Hepatocyte (in vitro differentiated cells): ENCODE measurements at regions not wholly inside any gene's neighbourhood (a gene's known extent, or its start where the extent isn't known, plus 50 kb on each side); places are given as distances from the start of the nearest gene placed in this dataset.

Experiments used
- DNase-seq: peaks from one replicate; pipeline ENCODE4 v3.0.0-alpha.2; 2016; ENCODE audit warnings: low spot score
- H2AFZ ChIP-seq: fragments of 200-600 bp; sonication (generic); 2 replicates; pipeline ENCODE4 v1.6.0; 2016; ENCODE audit warnings: antibody characterized with exemption, mild to moderate bottlenecking
- H3K27ac ChIP-seq: fragments of 200-600 bp; sonication (generic); 2 replicates; pipeline ENCODE4 v1.5.1; 2016; ENCODE audit warnings: mild to moderate bottlenecking
- H3K27me3 ChIP-seq: fragments of 200-600 bp; sonication (generic); 2 replicates; pipeline ENCODE4 v1.6.1; 2016
- H3K36me3 ChIP-seq: fragments of 200-600 bp; sonication (generic); replicated peaks from 2 replicates; pipeline ENCODE4 v1.5.1; 2016; ENCODE audit warnings: low read depth; ENCODE audit not compliant: insufficient read depth
- H3K4me1 ChIP-seq: fragments of 200-600 bp; sonication (generic); 2 replicates; pipeline ENCODE4 v1.5.1; 2016; ENCODE audit warnings: mild to moderate bottlenecking, moderate library complexity; ENCODE audit not compliant: insufficient read depth
- H3K4me2 ChIP-seq: fragments of 200-600 bp; sonication (generic); 2 replicates; pipeline ENCODE4 v1.6.0; 2016
- H3K4me3 ChIP-seq: fragments of 200-600 bp; sonication (generic); 2 replicates; pipeline ENCODE4 v1.5.1; 2016; ENCODE audit warnings: mild to moderate bottlenecking
- H3K79me2 ChIP-seq: fragments of 200-600 bp; sonication (generic); 2 replicates; pipeline ENCODE4 v1.6.0; 2017; ENCODE audit warnings: mild to moderate bottlenecking
- H3K9me2 ChIP-seq: fragments of 200-600 bp; sonication (generic); replicated peaks from 2 replicates; pipeline ENCODE4 v1.6.0; 2017; ENCODE audit warnings: mild to moderate bottlenecking; ENCODE audit not compliant: insufficient read depth
- H3K9me3 ChIP-seq: fragments of 200-600 bp; sonication (generic); 2 replicates; pipeline ENCODE4 v1.5.1; 2016; ENCODE audit warnings: low read depth, mild to moderate bottlenecking
- H4K20me1 ChIP-seq: fragments of 200-600 bp; sonication (generic); 2 replicates; pipeline ENCODE4 v1.6.0; 2016; ENCODE audit warnings: mild to moderate bottlenecking; ENCODE audit not compliant: insufficient read depth, poor library complexity, severe bottlenecking
- CTCF ChIP-seq: fragments of 200-600 bp; sonication (generic); IDR thresholded peaks from 2 replicates; pipeline ENCODE4 v1.5.1; 2016; ENCODE audit warnings: antibody characterized with exemption, mild to moderate bottlenecking; ENCODE audit not compliant: poor library complexity
- EZH2 ChIP-seq: fragments of 200-600 bp; sonication (generic); IDR thresholded peaks from 2 replicates; pipeline ENCODE4 v1.6.1; 2016; ENCODE audit warnings: antibody characterized with exemption, mild to moderate bottlenecking, borderline replicate concordance
- EZH2phosphoT487 ChIP-seq: fragments of 200-600 bp; sonication (generic); IDR thresholded peaks from one replicate; pipeline ENCODE4 v1.6.1; 2018; ENCODE audit warnings: antibody characterized with exemption, mild to moderate bottlenecking, low read depth, moderate library complexity; ENCODE audit not compliant: unreplicated experiment, severe bottlenecking
- WGBS: methylation state at CpG from one replicate; pipeline ENCODE4 v1.1.6; 2016; ENCODE audit warnings: low lambda C conversion rate; ENCODE audit errors: missing lambda C conversion rate; 5-methylcytosine and 5-hydroxymethylcytosine counted together

DNA sequence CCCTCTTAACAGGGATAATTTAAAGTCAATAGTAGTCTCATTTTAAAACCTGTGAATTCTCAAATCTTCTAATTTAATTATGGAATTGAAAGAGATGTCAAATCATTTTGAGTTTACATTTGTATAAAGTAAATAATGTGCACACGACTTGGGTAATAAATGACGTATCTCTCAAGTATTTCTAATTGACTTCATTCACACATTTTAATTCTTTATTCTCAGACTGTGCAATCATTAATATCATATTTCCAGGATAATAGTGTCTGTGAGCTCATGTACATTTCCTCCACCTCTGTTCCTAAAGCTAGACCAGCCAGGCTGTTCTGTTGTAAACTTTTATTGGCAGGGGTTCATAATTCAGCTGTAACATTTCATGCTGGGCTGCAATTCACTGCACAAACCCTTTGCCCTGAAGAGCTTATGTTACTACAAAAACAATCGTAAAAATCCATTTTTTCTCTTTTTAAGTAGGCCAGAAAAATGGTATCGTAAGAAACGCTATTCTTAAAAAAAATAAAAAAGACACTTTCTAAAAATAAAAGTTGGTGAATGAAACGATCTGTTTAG, 1103.1 kb upstream of the TENM3 start:
- H3K4me3 ChIP-seq, result no peak overlapping the region
- 51% methylated on average over 6 of the region's 6 CpGs for WGBS
- H3K27ac ChIP-seq, result no peak overlapping the region
- TF ChIP-seq EZH2 (no peak), CTCF (no peak), EZH2phosphoT487 (no peak)
- no peak for DNase-seq
- H4K20me1 ChIP-seq, result no peaks in the 10 kb centered on the region
- H3K36me3 ChIP-seq, result no peaks in the 10 kb centered on the region
- H3K79me2 ChIP-seq, result no peaks in the 10 kb centered on the region
- no peaks in the 10 kb centered on the region for H3K27me3 ChIP-seq
- no peak overlapping the region for H3K4me2 ChIP-seq
- no peaks in the 10 kb centered on the region for H3K9me3 ChIP-seq
- H2AFZ ChIP-seq, result no peak overlapping the region
- H3K4me1 ChIP-seq, result no peaks in the 10 kb centered on the region
- H3K9me2 ChIP-seq, result no peaks in the 10 kb centered on the region

- H3K79me2 ChIP-seq, result no peaks in the 10 kb centered on the region
- no peak overlapping the region for H3K4me2 ChIP-seq
- no peaks in the 10 kb centered on the region for H3K9me3 ChIP-seq
- no peak overlapping the region for H2AFZ ChIP-seq
- no peaks in the 10 kb centered on the region for H3K27me3 ChIP-seq
- DNase-seq, result peak; percentile 86
- no peaks in the 10 kb centered on the region for H4K20me1 ChIP-seq
- no peak overlapping the region for H3K27ac ChIP-seq
- H3K4me1 ChIP-seq, result no peaks in the 10 kb centered on the region
- TF ChIP-seq EZH2phosphoT487 (no peak), CTCF (peak; percentile 94)
- WGBS, result 2% methylated on average over 7 of the region's 7 CpGs
- H3K9me2 ChIP-seq, result no peaks in the 10 kb centered on the region
- H3K4me3 ChIP-seq, result no peak overlapping the region
- H3K36me3 ChIP-seq, result no peaks in the 10 kb centered on the region
These were observed 1099.8 kb upstream of the TENM3 start for GRCh38 chr4:181143250-181143854.

DNA sequence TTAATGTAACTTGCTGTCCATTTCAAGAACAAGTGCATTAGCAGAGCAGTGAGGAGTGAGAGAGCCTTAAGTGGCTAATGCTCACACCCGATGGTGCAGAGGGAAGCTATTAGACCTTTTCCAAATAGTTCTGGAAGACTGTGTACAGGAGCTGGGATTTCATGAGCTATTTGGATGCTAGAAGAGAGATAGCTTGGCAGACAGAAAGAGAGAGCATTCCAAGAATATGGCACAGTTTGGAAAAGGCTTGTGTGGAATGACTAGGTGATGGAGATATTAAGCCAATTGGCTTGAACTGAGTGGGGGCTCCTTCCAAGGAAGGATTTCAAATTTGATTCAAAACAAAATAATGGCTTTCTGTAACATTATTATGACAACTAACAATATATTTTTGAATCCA, 1097.2 kb upstream of the TENM3 start:
- TF ChIP-seq CTCF, result no peak
- TF ChIP-seq EZH2, result no peak
- Histone ChIP-seq H3K9me2 (no peaks in the 10 kb centered on the region), H2AFZ (no peak overlapping the region), H3K27me3 (no peaks in the 10 kb centered on the region), H4K20me1 (no peaks in the 10 kb centered on the region), H3K4me1 (no peaks in the 10 kb centered on the region), H3K9me3 (no peaks in the 10 kb centered on the region), H3K27ac (no peak overlapping the region), H3K4me3 (no peak overlapping the region), H3K36me3 (no peaks in the 10 kb centered on the region), H3K4me2 (no peak overlapping the region), H3K79me2 (no peaks in the 10 kb centered on the region)
- WGBS, result 65% methylated on average over 1 of the region's 1 CpG
- no peak for DNase-seq
